OCI-LY1 (cell line): ENCODE measurements at regions not wholly inside any gene's neighbourhood (a gene's known extent, or its start where the extent isn't known, plus 50 kb on each side); places are given as distances from the start of the nearest gene placed in this dataset.

ENCODE experiments used
- H2AFZ ChIP-seq: fragments of 200-600 bp; sonication (generic), shearing (Covaris generic); 2 replicates; pipeline ENCODE4 v1.6.0; 2014; ENCODE audit warnings: antibody characterized with exemption, mild to moderate bottlenecking, low read length
- H3F3A ChIP-seq: fragments of 200-600 bp; sonication (generic), shearing (Covaris generic); 2 replicates; pipeline ENCODE4 v1.6.0; 2014; ENCODE audit warnings: mild to moderate bottlenecking, antibody characterized with exemption, low read length, moderate library complexity; ENCODE audit not compliant: insufficient read depth
- H3K27ac ChIP-seq: fragments of 200-600 bp; sonication (generic); 2 replicates; pipeline ENCODE4 v1.5.1; 2014; ENCODE audit warnings: low read length, mixed run types, mild to moderate bottlenecking, low read depth; ENCODE audit not compliant: poor library complexity, severe bottlenecking
- H3K27me3 ChIP-seq: fragments of 200-600 bp; sonication (generic); 2 replicates; pipeline ENCODE4 v1.6.0; 2014; ENCODE audit warnings: antibody characterized with exemption, mild to moderate bottlenecking, low read length, moderate library complexity; ENCODE audit not compliant: insufficient read depth
- H3K36me3 ChIP-seq: fragments of 200-600 bp; sonication (generic); 2 replicates; pipeline ENCODE4 v1.6.1; 2014; ENCODE audit warnings: mild to moderate bottlenecking, antibody characterized with exemption, low read length, moderate library complexity, mixed read lengths; ENCODE audit not compliant: insufficient read depth
- H3K4me1 ChIP-seq: fragments of 200-600 bp; sonication (generic); 2 replicates; pipeline ENCODE4 v1.5.1; 2014; ENCODE audit warnings: mild to moderate bottlenecking, low read length, moderate library complexity; ENCODE audit not compliant: insufficient read depth, severe bottlenecking
- H3K4me2 ChIP-seq: fragments of 200-600 bp; sonication (generic), shearing (Covaris generic); 2 replicates; pipeline ENCODE4 v1.6.1; 2014; ENCODE audit warnings: low read length
- H3K4me3 ChIP-seq: fragments of 200-600 bp; sonication (generic); 2 replicates; pipeline ENCODE4 v1.5.1; 2014; ENCODE audit warnings: low read length, low read depth, mild to moderate bottlenecking, mixed read lengths; ENCODE audit not compliant: poor library complexity, severe bottlenecking
- H3K79me2 ChIP-seq: fragments of 200-600 bp; shearing (Covaris generic); 2 replicates; pipeline ENCODE4 v1.6.1; 2016; ENCODE audit warnings: mixed run types, low read length, mixed read lengths; ENCODE audit not compliant: insufficient read depth
- H3K9ac ChIP-seq: fragments of 200-600 bp; sonication (generic), shearing (Covaris generic); 2 replicates; pipeline ENCODE4 v1.6.1; 2014; ENCODE audit warnings: mild to moderate bottlenecking, low read length, mixed read lengths
- H3K9me2 ChIP-seq: fragments of 200-600 bp; sonication (generic), shearing (Covaris generic); 2 replicates; pipeline ENCODE4 v1.6.1; 2014; ENCODE audit warnings: low read depth, mild to moderate bottlenecking, low read length, mixed read lengths
- H3K9me3 ChIP-seq: fragments of 200-600 bp; shearing (Covaris generic); 2 replicates; pipeline ENCODE4 v1.6.1; 2014; ENCODE audit warnings: low read length, mixed read lengths
- H4K20me1 ChIP-seq: fragments of 200-600 bp; sonication (generic), shearing (Covaris generic); 2 replicates; pipeline ENCODE4 v1.6.0; 2016; ENCODE audit warnings: mild to moderate bottlenecking, low read length; ENCODE audit not compliant: insufficient read depth
- CTCF ChIP-seq: fragments of 200-600 bp; sonication (generic), shearing (Covaris generic); IDR thresholded peaks from 2 replicates; pipeline ENCODE4 v1.5.1; 2017; ENCODE audit warnings: mild to moderate bottlenecking, antibody characterized with exemption, low read length, moderate library complexity, mixed read lengths
- EZH2 ChIP-seq: fragments of 200-600 bp; sonication (generic), shearing (Covaris generic); IDR thresholded peaks from 2 replicates; pipeline ENCODE4 v1.8.0; 2017; ENCODE audit warnings: borderline replicate concordance, mixed run types, mild to moderate bottlenecking, antibody characterized with exemption, low read length, moderate library complexity, mixed read lengths

- no peaks in the 10 kb centered on the region for H3K36me3 ChIP-seq
- no peak overlapping the region for H3K4me3 ChIP-seq
- no peaks in the 10 kb centered on the region for H3K27me3 ChIP-seq
- no peak overlapping the region for H3K27ac ChIP-seq
- no peak overlapping the region for H3K9ac ChIP-seq
- no peaks in the 10 kb centered on the region for H4K20me1 ChIP-seq
- no peak overlapping the region for H3K4me2 ChIP-seq
- H3K4me1 ChIP-seq = no peaks in the 10 kb centered on the region
- H3K9me2 ChIP-seq = no peaks in the 10 kb centered on the region
- no peaks in the 10 kb centered on the region for H3K79me2 ChIP-seq
- H3F3A ChIP-seq = no peaks in the 10 kb centered on the region
- no peak overlapping the region for H2AFZ ChIP-seq
- H3K9me3 ChIP-seq = no peaks in the 10 kb centered on the region
- no peak for TF ChIP-seq CTCF
These were observed 180.0 kb upstream of the CDKN3 start for GRCh38 chr14:54216827-54217226.

GRCh38 chr14:54219261-54220070 lies 177.3 kb upstream of the CDKN3 start:
- H3K79me2 ChIP-seq = no peaks in the 10 kb centered on the region
- no peak overlapping the region for H3K9ac ChIP-seq
- H3K36me3 ChIP-seq = no peaks in the 10 kb centered on the region
- H3K4me1 ChIP-seq = no peaks in the 10 kb centered on the region
- H3K9me2 ChIP-seq = no peaks in the 10 kb centered on the region
- H3K4me3 ChIP-seq = no peak overlapping the region
- no peaks in the 10 kb centered on the region for H3K9me3 ChIP-seq
- no peaks in the 10 kb centered on the region for H3K27me3 ChIP-seq
- no peak overlapping the region for H2AFZ ChIP-seq
- no peak overlapping the region for H3K4me2 ChIP-seq
- H3K27ac ChIP-seq = no peak overlapping the region
- H4K20me1 ChIP-seq = no peaks in the 10 kb centered on the region
- no peak for TF ChIP-seq EZH2
- TF ChIP-seq CTCF = no peak
- H3F3A ChIP-seq = no peaks in the 10 kb centered on the region

DNA sequence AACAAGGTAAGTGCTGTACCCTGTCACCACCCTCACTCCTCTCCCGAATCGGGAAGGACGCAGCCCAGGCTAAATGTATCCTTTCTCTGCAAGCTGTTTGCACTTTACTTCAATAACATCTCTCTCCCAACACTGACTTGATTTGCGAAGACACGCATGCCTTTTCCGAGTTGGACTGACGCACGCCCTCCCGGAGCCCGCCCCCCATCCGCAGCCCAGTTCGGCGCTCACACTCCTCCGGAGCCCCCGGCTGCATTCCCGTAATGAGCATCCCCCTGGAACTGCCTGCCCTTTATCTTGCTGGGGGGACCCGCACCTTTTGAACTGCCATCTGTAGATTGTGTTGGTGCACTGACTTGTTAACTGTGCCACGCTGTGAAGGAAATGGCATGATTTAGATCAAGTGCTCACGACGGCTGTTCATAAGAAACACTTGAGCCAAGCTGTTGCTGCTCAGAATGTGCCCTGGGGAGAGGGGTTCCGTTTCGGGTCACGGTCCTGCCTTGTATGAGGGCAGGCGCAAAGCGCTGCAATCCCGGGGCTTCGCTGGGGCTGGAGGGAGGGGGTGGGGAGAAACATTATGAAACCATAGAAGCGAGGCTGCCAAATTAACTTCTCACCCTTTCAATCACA lies 176.6 kb upstream of the CDKN3 start:
- no peaks in the 10 kb centered on the region for H3K9me2 ChIP-seq
- no peaks in the 10 kb centered on the region for H3K36me3 ChIP-seq
- H2AFZ ChIP-seq = no peak overlapping the region
- H3K4me2 ChIP-seq = no peak overlapping the region
- no peaks in the 10 kb centered on the region for H3K4me1 ChIP-seq
- H3K4me3 ChIP-seq = no peak overlapping the region
- H3K79me2 ChIP-seq = no peaks in the 10 kb centered on the region
- H3K9ac ChIP-seq = no peak overlapping the region
- H3K27ac ChIP-seq = no peak overlapping the region
- no peaks in the 10 kb centered on the region for H4K20me1 ChIP-seq
- no peaks in the 10 kb centered on the region for H3K9me3 ChIP-seq
- H3F3A ChIP-seq = no peaks in the 10 kb centered on the region; the same call in 1 of the 2 replicates
- H3K27me3 ChIP-seq = no peaks in the 10 kb centered on the region
- TF ChIP-seq EZH2 (no peak), CTCF (no peak)
